GM23248 (cell line): ENCODE measurements at regions not wholly inside any gene's neighbourhood (a gene's known extent, or its start where the extent isn't known, plus 50 kb on each side); places are given as distances from the start of the nearest gene placed in this dataset.

Source experiments
- DNase-seq: peaks from one replicate; pipeline ENCODE4 v3.0.0-alpha.2; 2015
- H2AFZ ChIP-seq: fragments of 200-600 bp; sonication (generic); 2 replicates; pipeline ENCODE4 v1.6.1; 2016; ENCODE audit warnings: antibody characterized with exemption
- H3F3A ChIP-seq: fragments of 200-600 bp; sonication (generic); 2 replicates; pipeline ENCODE4 v1.6.1; 2016; ENCODE audit warnings: mild to moderate bottlenecking, antibody characterized with exemption, mixed run types; ENCODE audit not compliant: insufficient read depth
- H3K27ac ChIP-seq: fragments of 200-600 bp; sonication (generic); 2 replicates; pipeline ENCODE4 v1.5.1; 2016; ENCODE audit warnings: mild to moderate bottlenecking
- H3K27me3 ChIP-seq: fragments of 200-600 bp; sonication (generic); replicated peaks from 2 replicates; pipeline ENCODE4 v1.6.1; 2016; ENCODE audit warnings: mild to moderate bottlenecking; ENCODE audit not compliant: insufficient read depth
- H3K36me3 ChIP-seq: fragments of 200-600 bp; sonication (generic); 2 replicates; pipeline ENCODE4 v1.6.1; 2016; ENCODE audit warnings: low read depth, mild to moderate bottlenecking
- H3K4me1 ChIP-seq: fragments of 200-600 bp; sonication (generic); 2 replicates; pipeline ENCODE4 v1.6.1; 2016; ENCODE audit warnings: mild to moderate bottlenecking; ENCODE audit not compliant: insufficient read depth
- H3K4me2 ChIP-seq: fragments of 200-600 bp; sonication (generic); one replicate; pipeline ENCODE4 v1.6.1; 2016; ENCODE audit warnings: mild to moderate bottlenecking; ENCODE audit not compliant: unreplicated experiment
- H3K4me3 ChIP-seq: fragments of 200-600 bp; sonication (generic); 2 replicates; pipeline ENCODE4 v1.5.1; 2016; ENCODE audit warnings: mild to moderate bottlenecking
- H3K79me2 ChIP-seq: fragments of 200-600 bp; sonication (generic); 2 replicates; pipeline ENCODE4 v1.6.1; 2016; ENCODE audit warnings: mild to moderate bottlenecking; ENCODE audit not compliant: insufficient read depth
- H3K9ac ChIP-seq: fragments of 200-600 bp; sonication (generic); 2 replicates; pipeline ENCODE4 v1.6.1; 2016; ENCODE audit warnings: mild to moderate bottlenecking
- H3K9me2 ChIP-seq: fragments of 200-600 bp; sonication (generic); 2 replicates; pipeline ENCODE4 v1.6.1; 2016; ENCODE audit warnings: mixed run types, mild to moderate bottlenecking, moderate library complexity; ENCODE audit not compliant: insufficient read depth
- H3K9me3 ChIP-seq: fragments of 200-600 bp; sonication (generic); one replicate; pipeline ENCODE4 v1.6.1; 2017; ENCODE audit warnings: low read depth
- H4K20me1 ChIP-seq: fragments of 200-600 bp; sonication (generic); 2 replicates; pipeline ENCODE4 v1.6.0; 2016; ENCODE audit not compliant: insufficient read depth
- EZH2 ChIP-seq: fragments of 200-600 bp; sonication (generic); IDR thresholded peaks from 2 replicates; pipeline ENCODE4 v1.6.1; 2018; ENCODE audit warnings: antibody characterized with exemption, mild to moderate bottlenecking; ENCODE audit not compliant: insufficient read depth, poor library complexity, severe bottlenecking
- EZH2phosphoT487 ChIP-seq: fragments of 200-600 bp; sonication (generic); IDR thresholded peaks from 2 replicates; pipeline ENCODE4 v1.6.1; 2018; ENCODE audit warnings: antibody characterized with exemption, moderate library complexity, mild to moderate bottlenecking, low read depth; ENCODE audit not compliant: insufficient read depth
- WGBS, 2 experiments: methylation state at CpG; one replicate each; pipeline ENCODE4 v1.1.6; 2015 to 2017; ENCODE audit warnings: low lambda C conversion rate in 2 of 2, low coverage in 1 of 2; ENCODE audit errors: missing lambda C conversion rate in 2 of 2; 5-methylcytosine and 5-hydroxymethylcytosine counted together
- in situ Hi-C: fragments of 300-500 bp; cut with MboI; formaldehyde crosslinking; loops from 2 replicates; pipeline ENCODE4 v1.15.0; 2020

- H3K4me3 ChIP-seq = no peak overlapping the region
- DNase-seq = no peak
- no peak overlapping the region for H3K9ac ChIP-seq
- in situ Hi-C loops = no loop called here
- H4K20me1 ChIP-seq = no peaks in the 10 kb centered on the region
- H3K4me1 ChIP-seq = no peaks in the 10 kb centered on the region
- no peaks in the 10 kb centered on the region for H3K36me3 ChIP-seq
- no peak for TF ChIP-seq EZH2phosphoT487
- 46% methylated on average over 4 of the region's 4 CpGs for whole genome bisulfite sequencing, 2 experiments
- H3K79me2 ChIP-seq = no peaks in the 10 kb centered on the region
- no peaks in the 10 kb centered on the region for H3K9me3 ChIP-seq
- H2AFZ ChIP-seq = no peak overlapping the region
- no peak overlapping the region for H3K27ac ChIP-seq
- no peaks in the 10 kb centered on the region for H3F3A ChIP-seq
- peaks cover 38% of the 10 kb centered on the region for H3K27me3 ChIP-seq
- no peaks in the 10 kb centered on the region for H3K9me2 ChIP-seq
- no peak overlapping the region for H3K4me2 ChIP-seq
These were observed 149.5 kb upstream of the MYL2 start for GRCh38 chr12:111069886-111070285.

- Histone ChIP-seq H3K27me3 (peaks cover 38% of the 10 kb centered on the region), H3K4me3 (no peak overlapping the region), H3K9ac (no peak overlapping the region), H3F3A (peaks cover 6% of the 10 kb centered on the region; the same call in 1 of the 2 replicates), H3K27ac (no peak overlapping the region), H3K9me3 (no peaks in the 10 kb centered on the region), H3K36me3 (no peaks in the 10 kb centered on the region), H3K4me2 (no peak overlapping the region), H3K9me2 (no peaks in the 10 kb centered on the region), H3K79me2 (no peaks in the 10 kb centered on the region), H4K20me1 (no peaks in the 10 kb centered on the region), H3K4me1 (peaks cover 6% of the 10 kb centered on the region), H2AFZ (no peak overlapping the region)
- DNase-seq = no peak
- WGBS, 2 experiments = 20 to 23% methylated on average over 15 of the region's 15 CpGs
- in situ Hi-C loops = no loop called here
- TF ChIP-seq EZH2phosphoT487 (no peak), EZH2 (no peak)
These were observed 147.9 kb upstream of the MYL2 start for GRCh38 chr12:111068290-111068689.

- Histone ChIP-seq H3K27ac (no peak overlapping the region), H3K9me3 (no peaks in the 10 kb centered on the region), H2AFZ (no peak overlapping the region), H3K4me3 (no peak overlapping the region), H3K9ac (no peak overlapping the region), H4K20me1 (no peaks in the 10 kb centered on the region), H3K36me3 (no peaks in the 10 kb centered on the region), H3K4me2 (no peak overlapping the region), H3F3A (peaks cover 6% of the 10 kb centered on the region; the same call in 1 of the 2 replicates), H3K27me3 (peaks cover 38% of the 10 kb centered on the region), H3K9me2 (no peaks in the 10 kb centered on the region), H3K79me2 (no peaks in the 10 kb centered on the region), H3K4me1 (peaks cover 10% of the 10 kb centered on the region)
- DNase-seq = no peak
- no peak for TF ChIP-seq EZH2
- TF ChIP-seq EZH2phosphoT487 = no peak
- in situ Hi-C loops = no loop called here
- WGBS, 2 experiments = 64 to 73% methylated on average over 5 of the region's 5 CpGs
These were observed 147.1 kb upstream of the MYL2 start for GRCh38 chr12:111067498-111067897.

- no peaks in the 10 kb centered on the region for H4K20me1 ChIP-seq
- H3K9me2 ChIP-seq = no peaks in the 10 kb centered on the region
- H3K36me3 ChIP-seq = no peaks in the 10 kb centered on the region
- DNase-seq = no peak
- no peak overlapping the region for H2AFZ ChIP-seq
- peaks cover 10% of the 10 kb centered on the region for H3K4me1 ChIP-seq
- H3K27ac ChIP-seq = no peak overlapping the region
- no peak overlapping the region for H3K4me3 ChIP-seq
- H3K27me3 ChIP-seq = peaks cover 34% of the 10 kb centered on the region
- no peaks in the 10 kb centered on the region for H3K79me2 ChIP-seq
- in situ Hi-C loops = no loop called here
- H3K4me2 ChIP-seq = no peak overlapping the region
- H3K9me3 ChIP-seq = no peaks in the 10 kb centered on the region
- peaks cover 6% of the 10 kb centered on the region; the same call in 1 of the 2 replicates for H3F3A ChIP-seq
- H3K9ac ChIP-seq = no peak overlapping the region
- 41 to 50% methylated on average over 5 of the region's 5 CpGs for WGBS, 2 experiments
- TF ChIP-seq EZH2phosphoT487 (no peak), EZH2 (no peak)
These were observed 146.5 kb upstream of the MYL2 start for GRCh38 chr12:111066744-111067437.
